Lower lobe of right lung (tissue), 2 donors: ENCODE measurements at regions not wholly inside any gene's neighbourhood (a gene's known extent, or its start where the extent isn't known, plus 50 kb on each side); places are given as distances from the start of the nearest gene placed in this dataset.

ENCODE experiments used
- ATAC-seq, 2 donors: fragments of 200-7000 bp; cut with Tn5 transposase; one replicate each; pipeline ENCODE4 v1.9.1; 2020 to 2022; ENCODE audit warnings: mild to moderate bottlenecking in 2 of 2, moderate library complexity in 2 of 2
- DNase-seq: peaks from one replicate; pipeline ENCODE4 v3.0.0-alpha.2; 2020
- H3K27ac ChIP-seq: fragments of 200-600 bp; one replicate; pipeline ENCODE4 v1.8.0; 2022
- H3K27me3 ChIP-seq: fragments of 200-600 bp; one replicate; pipeline ENCODE4 v1.8.0; 2022; ENCODE audit warnings: low read depth
- H3K36me3 ChIP-seq: fragments of 200-600 bp; one replicate; pipeline ENCODE4 v1.8.0; 2022; ENCODE audit warnings: mild to moderate bottlenecking
- H3K4me1 ChIP-seq: fragments of 200-600 bp; one replicate; pipeline ENCODE4 v1.8.0; 2022
- H3K4me3 ChIP-seq: fragments of 200-600 bp; one replicate; pipeline ENCODE4 v1.8.0; 2022; ENCODE audit warnings: mild to moderate bottlenecking
- H3K9me3 ChIP-seq: fragments of 200-600 bp; one replicate; pipeline ENCODE4 v1.8.0; 2022
- intact Hi-C: fragments of 100-400 bp; cut with DNase I; formaldehyde crosslinking; loops from one replicate; pipeline ENCODE4 v1.11.0; 2022
- TF ChIP-seq, protein P1 (sequence below): fragments of 200-600 bp; IDR thresholded peaks from one replicate; pipeline ENCODE4 v1.8.0; 2022; ENCODE audit warnings: antibody characterized with exemption, mild to moderate bottlenecking
- donor health status: DM: no; HTN: yes; CAD: no; lungs with severe emphysema.

DNA sequence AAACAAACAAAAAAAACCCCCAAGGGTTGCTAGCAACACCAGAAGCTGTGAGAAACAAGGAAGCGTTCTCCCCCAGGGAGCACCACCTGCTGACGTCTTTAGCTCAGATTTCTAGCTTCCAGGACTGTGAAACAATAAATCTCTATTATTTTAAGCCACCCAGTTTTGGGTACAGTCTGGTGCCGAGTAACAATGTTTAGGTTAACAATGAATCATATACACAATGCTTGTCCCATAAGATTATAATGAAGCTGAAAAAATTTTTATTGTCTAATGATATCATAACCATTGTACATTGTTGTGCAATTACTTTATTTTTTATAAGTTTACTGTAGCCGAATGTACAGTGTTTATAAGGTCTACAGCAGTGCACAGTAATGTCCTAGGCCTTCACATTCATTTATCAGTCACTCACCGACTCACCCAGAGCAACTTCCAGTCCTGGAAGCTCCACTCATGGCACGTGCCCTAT is 72.1 kb upstream of the CAB39 start:
- Histone ChIP-seq H3K4me3 (no peak overlapping the region), H3K27ac (no peak overlapping the region), H3K27me3 (no peaks in the 10 kb centered on the region), H3K4me1 (peaks cover 19% of the 10 kb centered on the region), H3K36me3 (no peaks in the 10 kb centered on the region), H3K9me3 (no peaks in the 10 kb centered on the region)
- intact Hi-C loops: no loop called here
- DNase-seq (no peak), ATAC-seq (no peak)
- TF ChIP-seq, protein P1, sequence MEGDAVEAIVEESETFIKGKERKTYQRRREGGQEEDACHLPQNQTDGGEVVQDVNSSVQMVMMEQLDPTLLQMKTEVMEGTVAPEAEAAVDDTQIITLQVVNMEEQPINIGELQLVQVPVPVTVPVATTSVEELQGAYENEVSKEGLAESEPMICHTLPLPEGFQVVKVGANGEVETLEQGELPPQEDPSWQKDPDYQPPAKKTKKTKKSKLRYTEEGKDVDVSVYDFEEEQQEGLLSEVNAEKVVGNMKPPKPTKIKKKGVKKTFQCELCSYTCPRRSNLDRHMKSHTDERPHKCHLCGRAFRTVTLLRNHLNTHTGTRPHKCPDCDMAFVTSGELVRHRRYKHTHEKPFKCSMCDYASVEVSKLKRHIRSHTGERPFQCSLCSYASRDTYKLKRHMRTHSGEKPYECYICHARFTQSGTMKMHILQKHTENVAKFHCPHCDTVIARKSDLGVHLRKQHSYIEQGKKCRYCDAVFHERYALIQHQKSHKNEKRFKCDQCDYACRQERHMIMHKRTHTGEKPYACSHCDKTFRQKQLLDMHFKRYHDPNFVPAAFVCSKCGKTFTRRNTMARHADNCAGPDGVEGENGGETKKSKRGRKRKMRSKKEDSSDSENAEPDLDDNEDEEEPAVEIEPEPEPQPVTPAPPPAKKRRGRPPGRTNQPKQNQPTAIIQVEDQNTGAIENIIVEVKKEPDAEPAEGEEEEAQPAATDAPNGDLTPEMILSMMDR: no peak

- ATAC-seq (no peak), DNase-seq (no peak)
- peaks cover 19% of the 10 kb centered on the region for H3K4me1 ChIP-seq
- peak overlapping the region; percentile 14 for H3K27ac ChIP-seq
- H3K4me3 ChIP-seq: no peak overlapping the region
- intact Hi-C loops: no loop called here
- TF ChIP-seq, protein P1: no peak
- H3K27me3 ChIP-seq: no peaks in the 10 kb centered on the region
- H3K36me3 ChIP-seq: no peaks in the 10 kb centered on the region
- H3K9me3 ChIP-seq: no peaks in the 10 kb centered on the region
Observed at GRCh38 chr2:230642966-230643365, 69.7 kb upstream of the CAB39 start.

DNA sequence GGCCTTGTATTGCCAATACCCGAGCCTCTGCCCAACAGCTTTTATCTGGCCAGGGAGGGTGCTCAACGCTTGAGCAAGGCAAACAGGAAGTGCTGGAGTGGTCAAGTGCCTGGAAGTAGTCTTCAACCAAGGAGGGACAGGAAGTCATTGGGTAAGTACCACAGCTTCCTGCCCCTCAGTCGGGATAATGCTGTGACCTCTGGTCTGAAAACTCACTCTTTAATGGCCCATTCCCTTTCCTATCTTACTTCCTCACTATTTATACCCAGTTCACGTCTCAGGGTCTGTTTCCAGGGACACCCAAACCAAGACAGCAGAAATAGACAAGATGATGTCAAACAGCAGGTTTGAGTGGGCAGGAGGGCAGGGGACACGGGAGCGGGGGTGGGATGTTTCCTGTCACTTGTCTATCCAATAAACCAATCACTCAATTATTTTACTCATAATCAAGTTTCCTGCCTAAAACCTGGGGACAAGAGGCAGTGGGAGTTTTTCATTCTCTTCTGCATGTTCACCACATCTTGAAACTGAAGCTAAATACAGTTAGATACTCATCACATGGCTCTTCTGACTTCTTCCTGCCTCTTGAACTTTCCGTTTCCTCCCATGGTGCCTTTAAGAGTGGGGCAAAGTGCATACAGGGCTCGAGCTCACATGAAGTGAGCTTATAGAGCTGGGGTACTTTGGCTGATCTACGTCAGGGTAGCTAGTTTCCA is 68.9 kb upstream of the CAB39 start:
- Histone ChIP-seq H3K4me3 (no peak overlapping the region), H3K27ac (peak overlapping the region; percentile 14), H3K9me3 (no peaks in the 10 kb centered on the region), H3K36me3 (no peaks in the 10 kb centered on the region), H3K27me3 (no peaks in the 10 kb centered on the region), H3K4me1 (peaks cover 19% of the 10 kb centered on the region)
- DNase-seq: peak; percentile 80
- intact Hi-C loops: no loop called here
- ATAC-seq: peak; percentile 91
- TF ChIP-seq, protein P1: no peak

DNA sequence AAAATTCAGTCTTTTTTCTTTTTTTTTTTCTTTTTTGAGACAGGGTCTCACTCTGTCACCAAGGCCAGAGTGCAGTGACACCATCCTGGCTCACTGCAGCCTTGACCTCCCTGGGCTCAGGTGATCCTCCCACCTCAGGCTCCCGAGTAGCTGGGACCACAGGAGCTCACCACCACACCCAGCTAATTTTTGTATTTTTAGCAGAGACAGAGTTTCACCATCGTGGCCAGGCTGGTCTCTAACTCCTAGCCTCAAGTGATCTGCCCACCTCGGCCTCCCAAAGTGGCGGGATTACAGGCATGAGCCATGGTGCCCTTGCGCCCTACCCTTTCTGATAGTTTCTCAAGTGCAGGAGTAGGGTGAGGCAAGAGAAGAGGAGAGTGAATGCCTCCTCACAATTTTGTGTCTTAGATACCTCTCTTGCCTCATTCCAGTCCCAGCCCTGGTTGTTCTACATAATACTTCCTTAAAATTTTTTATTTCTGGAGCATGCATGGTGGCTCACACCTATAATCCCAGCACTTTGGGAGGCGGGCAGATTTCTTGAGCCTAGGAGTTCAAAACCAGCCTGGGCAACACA is 68.2 kb upstream of the CAB39 start:
- peak overlapping the region; percentile 14 for H3K27ac ChIP-seq
- H3K36me3 ChIP-seq: no peaks in the 10 kb centered on the region
- no peaks in the 10 kb centered on the region for H3K27me3 ChIP-seq
- intact Hi-C loops: no loop called here
- H3K9me3 ChIP-seq: no peaks in the 10 kb centered on the region
- ATAC-seq (peak; percentile 30 to 47), DNase-seq (no peak)
- H3K4me3 ChIP-seq: no peak overlapping the region
- H3K4me1 ChIP-seq: peaks cover 19% of the 10 kb centered on the region
- TF ChIP-seq, protein P1: no peak

DNA sequence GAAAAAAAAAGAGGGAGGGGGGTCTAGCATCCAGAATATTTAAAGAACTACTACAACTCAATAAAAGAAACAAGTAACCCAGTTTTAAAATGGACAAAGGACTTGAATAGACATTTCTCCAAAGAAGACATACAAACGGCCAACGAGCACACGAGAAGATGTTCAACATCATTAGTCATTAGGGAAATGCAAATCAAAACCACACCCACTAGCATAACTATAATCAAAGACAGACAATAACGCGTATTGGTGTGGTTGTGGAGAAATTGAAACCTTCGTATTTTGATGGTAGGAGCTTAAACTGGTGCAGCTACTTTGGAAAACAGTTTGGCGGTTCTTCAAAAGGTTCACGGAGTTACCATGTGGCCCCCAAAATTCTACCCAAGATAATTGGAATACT is 64.3 kb upstream of the CAB39 start:
- Histone ChIP-seq H3K36me3 (no peaks in the 10 kb centered on the region), H3K27ac (no peak overlapping the region), H3K27me3 (no peaks in the 10 kb centered on the region), H3K4me3 (no peak overlapping the region), H3K4me1 (peaks cover 10% of the 10 kb centered on the region), H3K9me3 (no peaks in the 10 kb centered on the region)
- ATAC-seq (no peak), DNase-seq (no peak)
- intact Hi-C loops: no loop called here
- TF ChIP-seq, protein P1: no peak
